ENCODE measurements at regions not wholly inside any gene's neighbourhood (a gene's known extent, or its start where the extent isn't known, plus 50 kb on each side); places are given as distances from the start of the nearest gene placed in this dataset.

DNA sequence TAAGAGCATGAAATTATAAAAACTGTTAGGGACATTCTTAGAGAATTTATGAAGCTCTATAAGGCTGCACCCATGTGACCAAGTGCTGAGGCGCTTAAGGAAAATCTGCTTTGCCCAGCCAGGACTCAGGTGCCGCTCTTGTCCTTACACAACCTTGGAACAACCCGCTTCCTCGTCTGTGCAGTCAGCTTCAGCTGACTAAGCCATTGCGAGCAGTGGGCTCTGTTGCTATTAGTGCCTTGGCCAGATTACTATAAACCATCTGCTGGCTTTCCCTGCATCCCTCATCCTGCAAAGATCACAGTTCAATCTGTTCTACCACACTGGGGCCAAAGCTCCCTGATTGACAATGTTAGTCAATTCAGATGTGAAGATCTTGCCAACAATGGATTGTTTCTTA is 89.1 kb upstream of the E2F3 start:
- H3K27ac Mint-ChIP-seq, result no peak overlapping the region
- Histone ChIP-seq H3K9me3 (ENCODE audit: control extremely low read depth in 1 of 3, control insufficient read depth in 2 of 3, insufficient read depth in 1 of 3, low read length in 2 of 3) (peaks cover 0 to 5% (median 0%) of the 10 kb centered on the region in 3 donors), H3K27ac (ENCODE audit: low read length in 2 of 2) (no peak overlapping the region), H3K36me3 (replicated peaks in 1 of 2; ENCODE audit: control extremely low read depth in 1 of 2, control insufficient read depth in 1 of 2, extremely low read depth in 1 of 2, insufficient read depth in 2 of 2, low read length in 1 of 2) (no peaks in the 10 kb centered on the region), H3K4me3 (ENCODE audit: control extremely low read depth in 1 of 5, extremely low read depth in 1 of 5, insufficient read depth in 1 of 5, low read depth in 2 of 5, low read length in 4 of 5) (no peak overlapping the region), H3K4me2 (replicated peaks; ENCODE audit: low read depth, low read length, poor library complexity, severe bottlenecking) (no peak overlapping the region), H2AFZ (ENCODE audit: insufficient read depth, low read depth, low read length, poor library complexity, severe bottlenecking) (no peak overlapping the region), H3K9ac (ENCODE audit: low read length) (no peak overlapping the region), H3K79me2 (ENCODE audit: control insufficient read depth, insufficient read depth, low read length) (no peaks in the 10 kb centered on the region), H3K4me1 (ENCODE audit: control insufficient read depth in 2 of 2, insufficient read depth in 2 of 2, low read length in 2 of 2) (no peaks in the 10 kb centered on the region), H3K27me3 (replicated peaks in 1 of 4; ENCODE audit: control extremely low read depth in 1 of 4, control insufficient read depth in 3 of 4, insufficient read depth in 4 of 4, low read length in 3 of 4) (peaks cover 0 to 2% (median 0%) of the 10 kb centered on the region in 4 experiments), H4K20me1 (ENCODE audit: control insufficient read depth, insufficient read depth, low read length, poor library complexity, severe bottlenecking) (no peaks in the 10 kb centered on the region)
- peaks cover 21% of the 10 kb centered on the region for H3K27me3 Mint-ChIP-seq
- ChIA-PET CTCF (no interaction called here), POLR2A (no interaction called here)
- no peak for DNase-seq
- WGBS (ENCODE audit: insufficient coverage), result 95% methylated on average over 5 of the region's 5 CpGs
- no peaks in the 10 kb centered on the region for H3K4me1 Mint-ChIP-seq
- no peak for TF ChIP-seq EZH2 (IDR thresholded peaks at IDR 0.05; ENCODE audit: borderline replicate concordance, insufficient read depth, low read depth, low read length, poor library complexity, severe bottlenecking)
- TF ChIP-seq, protein P1, sequence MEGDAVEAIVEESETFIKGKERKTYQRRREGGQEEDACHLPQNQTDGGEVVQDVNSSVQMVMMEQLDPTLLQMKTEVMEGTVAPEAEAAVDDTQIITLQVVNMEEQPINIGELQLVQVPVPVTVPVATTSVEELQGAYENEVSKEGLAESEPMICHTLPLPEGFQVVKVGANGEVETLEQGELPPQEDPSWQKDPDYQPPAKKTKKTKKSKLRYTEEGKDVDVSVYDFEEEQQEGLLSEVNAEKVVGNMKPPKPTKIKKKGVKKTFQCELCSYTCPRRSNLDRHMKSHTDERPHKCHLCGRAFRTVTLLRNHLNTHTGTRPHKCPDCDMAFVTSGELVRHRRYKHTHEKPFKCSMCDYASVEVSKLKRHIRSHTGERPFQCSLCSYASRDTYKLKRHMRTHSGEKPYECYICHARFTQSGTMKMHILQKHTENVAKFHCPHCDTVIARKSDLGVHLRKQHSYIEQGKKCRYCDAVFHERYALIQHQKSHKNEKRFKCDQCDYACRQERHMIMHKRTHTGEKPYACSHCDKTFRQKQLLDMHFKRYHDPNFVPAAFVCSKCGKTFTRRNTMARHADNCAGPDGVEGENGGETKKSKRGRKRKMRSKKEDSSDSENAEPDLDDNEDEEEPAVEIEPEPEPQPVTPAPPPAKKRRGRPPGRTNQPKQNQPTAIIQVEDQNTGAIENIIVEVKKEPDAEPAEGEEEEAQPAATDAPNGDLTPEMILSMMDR (IDR thresholded peaks at IDR 0.05), result no peak
- H3K4me3 Mint-ChIP-seq, result no peak overlapping the region
- intact Hi-C loops (cut with micrococcal nuclease), result no loop called here
- ATAC-seq (ENCODE audit: low read depth), result no peak
- H3K9me3 Mint-ChIP-seq (ENCODE audit: insufficient read depth), result peaks cover 2% of the 10 kb centered on the region

DNA sequence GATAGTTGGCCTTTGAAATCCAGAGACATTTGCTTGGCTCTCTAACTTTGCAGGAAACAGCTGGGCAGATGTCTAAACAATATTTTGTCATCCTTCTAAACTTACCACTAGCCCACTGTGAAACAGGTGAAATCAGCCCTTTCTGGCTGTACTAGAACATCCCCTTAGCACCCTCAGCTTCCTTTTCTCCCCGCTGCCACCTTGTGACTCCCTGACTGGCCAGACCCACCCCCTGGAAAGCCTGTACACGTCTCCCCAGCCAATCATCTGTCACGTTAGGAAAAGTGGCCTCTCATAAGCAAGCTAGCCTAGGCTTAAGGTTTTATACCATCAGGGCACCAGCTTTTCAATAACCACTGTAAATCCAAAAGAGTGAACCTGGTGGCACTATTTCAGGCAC is 88.6 kb upstream of the E2F3 start:
- H3K27me3 ChIP-seq (replicated peaks in 1 of 4; ENCODE audit: control extremely low read depth in 1 of 4, control insufficient read depth in 3 of 4, insufficient read depth in 4 of 4, low read length in 3 of 4), result peaks cover 0 to 2% (median 0%) of the 10 kb centered on the region in 4 experiments
- H2AFZ ChIP-seq (ENCODE audit: insufficient read depth, low read depth, low read length, poor library complexity, severe bottlenecking), result no peak overlapping the region
- no peaks in the 10 kb centered on the region for H3K36me3 ChIP-seq (replicated peaks in 1 of 2; ENCODE audit: control extremely low read depth in 1 of 2, control insufficient read depth in 1 of 2, extremely low read depth in 1 of 2, insufficient read depth in 2 of 2, low read length in 1 of 2)
- no peak for ATAC-seq (ENCODE audit: low read depth)
- 32% methylated on average over 3 of the region's 3 CpGs for WGBS (ENCODE audit: insufficient coverage)
- no peak overlapping the region for H3K27ac ChIP-seq (ENCODE audit: low read length in 2 of 2)
- no peak overlapping the region for H3K4me3 ChIP-seq (ENCODE audit: control extremely low read depth in 1 of 5, extremely low read depth in 1 of 5, insufficient read depth in 1 of 5, low read depth in 2 of 5, low read length in 4 of 5)
- H4K20me1 ChIP-seq (ENCODE audit: control insufficient read depth, insufficient read depth, low read length, poor library complexity, severe bottlenecking), result no peaks in the 10 kb centered on the region
- TF ChIP-seq, protein P1 (IDR thresholded peaks at IDR 0.05), result no peak
- TF ChIP-seq EZH2 (IDR thresholded peaks at IDR 0.05; ENCODE audit: borderline replicate concordance, insufficient read depth, low read depth, low read length, poor library complexity, severe bottlenecking), result no peak
- H3K4me1 ChIP-seq (ENCODE audit: control insufficient read depth in 2 of 2, insufficient read depth in 2 of 2, low read length in 2 of 2), result no peaks in the 10 kb centered on the region
- Mint-ChIP-seq H3K27ac (no peak overlapping the region), H3K27me3 (peaks cover 21% of the 10 kb centered on the region), H3K4me1 (no peaks in the 10 kb centered on the region), H3K4me3 (no peak overlapping the region), H3K9me3 (ENCODE audit: insufficient read depth) (peaks cover 2% of the 10 kb centered on the region)
- ChIA-PET POLR2A (no interaction called here), CTCF (interaction anchor here (1.1 kb wide), 1 partner anchor 11 kb away, joined by 3 read pairs; no protein-coding TSS in a partner anchor)
- H3K9ac ChIP-seq (ENCODE audit: low read length), result no peak overlapping the region
- H3K79me2 ChIP-seq (ENCODE audit: control insufficient read depth, insufficient read depth, low read length), result no peaks in the 10 kb centered on the region
- intact Hi-C loops (cut with micrococcal nuclease), result no loop called here
- H3K4me2 ChIP-seq (replicated peaks; ENCODE audit: low read depth, low read length, poor library complexity, severe bottlenecking), result no peak overlapping the region
- DNase-seq, result no peak
- H3K9me3 ChIP-seq (ENCODE audit: control extremely low read depth in 1 of 3, control insufficient read depth in 2 of 3, insufficient read depth in 1 of 3, low read length in 2 of 3), result peaks cover 0 to 5% (median 0%) of the 10 kb centered on the region in 3 donors

Data from B cell (primary cell).